HAP-1 (cell line): ENCODE measurements at regions not wholly inside any gene's neighbourhood (a gene's known extent, or its start where the extent isn't known, plus 50 kb on each side); places are given as distances from the start of the nearest gene placed in this dataset.

Experiments
- DNase-seq, 2 experiments: peaks; one replicate each; pipeline ENCODE4 v3.0.0-alpha.2; 2016 to 2020; ENCODE audit warnings: low spot score in 2 of 2
- H3K27me3 ChIP-seq: fragments of 250-450 bp; sonication (Bioruptor Pico); 2 replicates; pipeline ENCODE4 v1.5.1; 2020; ENCODE audit warnings: low read depth, mild to moderate bottlenecking, moderate library complexity
- H3K36me3 ChIP-seq: fragments of 250-450 bp; sonication (Bioruptor Pico); replicated peaks from 2 replicates; pipeline ENCODE4 v1.5.1; 2020; ENCODE audit warnings: mild to moderate bottlenecking
- H3K4me1 ChIP-seq: fragments of 250-450 bp; sonication (Bioruptor Pico); 2 replicates; pipeline ENCODE4 v1.5.1; 2020; ENCODE audit warnings: mild to moderate bottlenecking
- H3K4me3 ChIP-seq: fragments of 250-450 bp; sonication (Bioruptor Pico); 2 replicates; pipeline ENCODE4 v1.5.1; 2020; ENCODE audit warnings: mild to moderate bottlenecking, moderate library complexity
- H3K9me3 ChIP-seq: fragments of 250-450 bp; sonication (Bioruptor Pico); 2 replicates; pipeline ENCODE4 v1.5.1; 2020; ENCODE audit warnings: mild to moderate bottlenecking, moderate library complexity
- in situ Hi-C: fragments of 300-500 bp; cut with MboI; formaldehyde crosslinking; loops from 3 replicates; pipeline ENCODE4 v1.14.3; 2020; ENCODE audit warnings: low sequenced_read_pairs, inconsistent platforms, mixed read lengths

- peak in 1 of 2 experiments; percentile 4 for DNase-seq
- in situ Hi-C loops, result no loop called here
- H3K4me3 ChIP-seq, result no peak overlapping the region
- H3K4me1 ChIP-seq, result peaks cover 3% of the 10 kb centered on the region; the same call in 1 of the 2 replicates
- H3K27me3 ChIP-seq, result peaks cover 17% of the 10 kb centered on the region
- H3K9me3 ChIP-seq, result no peaks in the 10 kb centered on the region
- no peaks in the 10 kb centered on the region for H3K36me3 ChIP-seq
These were observed 305.4 kb upstream of the ROPN1 start for GRCh38 chr3:124297062-124297980.

DNA sequence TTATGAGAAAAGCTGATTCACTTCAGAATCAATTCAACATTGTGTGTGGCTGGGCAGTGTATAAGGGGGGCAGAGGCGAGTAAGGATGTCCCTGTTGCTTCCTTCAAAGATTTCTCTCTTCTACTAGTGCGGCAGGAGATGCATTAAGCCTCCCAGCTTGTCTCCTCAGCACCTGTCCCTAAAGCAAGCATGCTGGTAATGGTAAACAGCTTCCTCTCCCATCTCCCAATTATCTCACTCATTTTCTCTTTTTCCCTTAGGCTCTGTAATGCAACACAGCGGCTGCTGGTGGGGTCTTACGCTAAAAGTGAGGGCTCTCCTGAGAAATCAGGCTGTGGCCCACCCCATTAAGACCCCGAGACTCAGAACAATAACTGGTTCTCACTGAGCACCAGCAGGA is 306.4 kb upstream of the ROPN1 start:
- H3K4me3 ChIP-seq, result no peak overlapping the region
- H3K9me3 ChIP-seq, result no peaks in the 10 kb centered on the region
- no peak for DNase-seq
- H3K4me1 ChIP-seq, result peaks cover 3% of the 10 kb centered on the region; the same call in 1 of the 2 replicates
- no peaks in the 10 kb centered on the region for H3K36me3 ChIP-seq
- in situ Hi-C loops, result no loop called here
- H3K27me3 ChIP-seq, result peaks cover 17% of the 10 kb centered on the region

- in situ Hi-C loops, result no loop called here
- H3K36me3 ChIP-seq, result no peaks in the 10 kb centered on the region
- peaks cover 17% of the 10 kb centered on the region for H3K27me3 ChIP-seq
- peaks cover 3% of the 10 kb centered on the region; the same call in 1 of the 2 replicates for H3K4me1 ChIP-seq
- no peaks in the 10 kb centered on the region for H3K9me3 ChIP-seq
- H3K4me3 ChIP-seq, result no peak overlapping the region
- no peak for DNase-seq
These were observed 307.0 kb upstream of the ROPN1 start for GRCh38 chr3:124298951-124299350.

DNA sequence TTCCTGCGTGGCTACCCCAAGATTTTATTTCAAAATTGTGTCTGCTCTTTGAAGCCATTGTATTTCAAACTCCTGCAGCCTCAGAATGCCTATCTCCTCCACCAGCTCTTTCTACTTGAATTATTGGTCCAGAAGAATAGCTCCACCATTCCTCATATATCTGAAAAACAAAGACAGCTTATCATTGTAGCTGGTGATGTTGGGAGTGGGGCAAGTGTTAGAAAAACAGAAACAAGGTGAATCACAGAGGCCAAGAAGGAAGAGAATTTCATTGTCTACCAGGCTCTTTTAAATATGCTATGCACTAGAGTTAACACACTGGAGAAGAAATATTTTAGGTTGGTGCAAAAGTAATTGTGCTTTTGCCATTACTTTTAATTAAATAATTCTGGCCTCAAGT is 307.9 kb upstream of the ROPN1 start:
- H3K27me3 ChIP-seq, result peaks cover 17% of the 10 kb centered on the region
- H3K4me1 ChIP-seq, result peaks cover 3% of the 10 kb centered on the region; the same call in 1 of the 2 replicates
- no peaks in the 10 kb centered on the region for H3K9me3 ChIP-seq
- in situ Hi-C loops, result no loop called here
- H3K4me3 ChIP-seq, result no peak overlapping the region
- no peaks in the 10 kb centered on the region for H3K36me3 ChIP-seq
- DNase-seq, result no peak

GRCh38 chr3:124300416-124300815 is 308.5 kb upstream of the ROPN1 start:
- peaks cover 3% of the 10 kb centered on the region; the same call in 1 of the 2 replicates for H3K4me1 ChIP-seq
- in situ Hi-C loops, result no loop called here

DNA sequence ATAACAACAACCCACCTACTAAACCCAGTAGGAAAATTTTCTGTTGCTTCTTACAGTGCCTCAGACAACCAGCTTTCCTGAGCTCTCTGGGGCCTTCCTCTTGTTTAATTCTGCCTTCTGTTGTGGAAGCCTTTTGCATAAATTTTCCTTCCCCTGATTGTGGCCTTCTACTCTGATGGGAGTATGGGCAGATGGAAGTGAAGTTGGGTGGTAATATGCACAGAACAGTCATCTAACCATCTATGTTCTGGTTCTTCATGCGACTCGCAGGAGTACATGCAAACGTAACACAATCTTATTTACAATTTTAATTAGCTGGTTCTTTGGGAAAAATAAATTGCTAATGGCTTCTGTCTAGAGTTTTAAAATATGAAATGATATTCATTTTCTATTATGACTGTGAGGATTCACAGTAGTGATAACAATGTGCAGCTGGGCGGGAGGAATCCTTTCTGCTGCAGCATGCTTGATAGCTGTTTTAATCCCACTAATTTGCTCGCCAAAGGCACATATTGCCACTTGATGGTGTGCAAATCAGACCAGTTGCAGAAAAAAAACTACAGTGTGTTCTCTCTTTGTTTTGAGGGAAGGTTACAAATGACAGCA is 311.5 kb upstream of the ROPN1 start:
- no peak for DNase-seq
- Histone ChIP-seq H3K9me3 (no peaks in the 10 kb centered on the region), H3K4me1 (no peaks in the 10 kb centered on the region), H3K4me3 (no peak overlapping the region), H3K36me3 (no peaks in the 10 kb centered on the region), H3K27me3 (peaks cover 14% of the 10 kb centered on the region; the same call in 1 of the 2 replicates)
- in situ Hi-C loops, result no loop called here

More at GRCh38 chr3:124300416-124300815, 308.5 kb upstream of the ROPN1 start:
- no peaks in the 10 kb centered on the region for H3K36me3 ChIP-seq
- DNase-seq, result no peak
- H3K4me3 ChIP-seq, result no peak overlapping the region
- H3K27me3 ChIP-seq, result peaks cover 17% of the 10 kb centered on the region
- H3K9me3 ChIP-seq, result no peaks in the 10 kb centered on the region

- Histone ChIP-seq H3K9me3 (no peaks in the 10 kb centered on the region), H3K4me3 (no peak overlapping the region), H3K36me3 (no peaks in the 10 kb centered on the region), H3K4me1 (no peaks in the 10 kb centered on the region), H3K27me3 (no peaks in the 10 kb centered on the region)
- in situ Hi-C loops, result no loop called here
- DNase-seq, result no peak
These were observed 314.7 kb upstream of the ROPN1 start for GRCh38 chr3:124306665-124307064.

- Histone ChIP-seq H3K27me3 (no peaks in the 10 kb centered on the region), H3K4me1 (no peaks in the 10 kb centered on the region), H3K9me3 (no peaks in the 10 kb centered on the region), H3K36me3 (no peaks in the 10 kb centered on the region), H3K4me3 (no peak overlapping the region)
- in situ Hi-C loops, result no loop called here
- no peak for DNase-seq
These were observed 321.7 kb upstream of the ROPN1 start for GRCh38 chr3:124313621-124314020.

DNA sequence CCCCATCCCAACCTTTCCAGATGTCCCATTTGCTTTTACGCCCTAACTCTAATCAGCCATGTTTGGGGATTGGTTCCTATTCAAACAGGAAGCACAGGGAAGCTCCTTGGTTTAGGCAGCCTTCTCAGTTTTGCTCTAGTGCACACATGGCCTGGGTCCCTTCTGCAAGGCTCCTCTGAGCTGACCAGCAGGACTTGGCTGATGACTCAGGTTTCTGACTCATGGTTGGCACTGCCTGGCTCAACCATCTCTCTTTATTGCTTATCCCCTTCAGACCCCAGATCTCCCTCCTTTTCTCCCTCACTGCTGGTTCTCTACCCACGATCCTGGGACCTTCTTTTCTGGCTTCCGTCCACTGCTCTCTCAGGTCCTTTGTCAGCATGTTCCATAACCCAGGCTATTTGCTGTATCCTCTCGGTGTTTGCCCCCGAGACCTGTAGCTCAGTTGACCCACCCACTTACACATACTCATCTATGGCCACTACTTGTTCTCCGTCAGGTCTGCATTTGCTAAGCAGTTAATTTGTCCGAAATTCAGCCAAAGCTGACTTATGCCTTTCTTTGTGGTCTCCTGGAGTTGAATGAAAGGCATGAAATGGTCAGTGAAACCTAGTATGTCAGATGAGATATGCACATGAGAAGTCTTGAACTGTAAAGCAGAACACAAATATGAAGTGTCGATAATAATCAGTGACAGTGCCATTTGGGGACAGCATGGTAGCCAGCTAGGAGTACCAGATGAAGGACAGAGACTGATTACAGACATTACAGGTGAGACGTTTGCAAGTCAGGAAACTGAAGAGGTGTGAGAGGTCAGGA is 323.5 kb upstream of the ROPN1 start:
- in situ Hi-C loops, result no loop called here
- no peak for DNase-seq

DNA sequence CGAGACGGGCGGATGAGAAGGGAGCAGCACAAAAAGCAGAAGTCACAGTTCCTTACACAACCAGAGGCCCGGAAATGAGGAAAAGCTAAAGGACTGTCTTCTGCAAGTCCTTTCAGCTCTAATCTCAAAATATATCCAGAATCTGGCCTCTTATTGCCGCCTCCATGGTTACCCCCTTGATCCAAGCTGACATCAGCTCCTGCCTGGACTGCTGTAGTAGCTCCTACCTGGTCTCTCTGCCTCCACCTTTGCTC is 324.0 kb upstream of the ROPN1 start:
- DNase-seq, result no peak
- H3K9me3 ChIP-seq, result no peaks in the 10 kb centered on the region
- no peak overlapping the region for H3K4me3 ChIP-seq
- H3K36me3 ChIP-seq, result no peaks in the 10 kb centered on the region
- no peaks in the 10 kb centered on the region for H3K27me3 ChIP-seq
- in situ Hi-C loops, result no loop called here
- H3K4me1 ChIP-seq, result no peaks in the 10 kb centered on the region

More for the DNA sequence above, 323.5 kb upstream of the ROPN1 start:
- Histone ChIP-seq H3K9me3 (no peaks in the 10 kb centered on the region), H3K4me1 (no peaks in the 10 kb centered on the region), H3K4me3 (no peak overlapping the region), H3K36me3 (no peaks in the 10 kb centered on the region), H3K27me3 (no peaks in the 10 kb centered on the region)

- DNase-seq, result no peak
- Histone ChIP-seq H3K4me3 (no peak overlapping the region), H3K4me1 (no peaks in the 10 kb centered on the region), H3K27me3 (no peaks in the 10 kb centered on the region), H3K36me3 (no peaks in the 10 kb centered on the region), H3K9me3 (no peaks in the 10 kb centered on the region)
- in situ Hi-C loops, result no loop called here
These were observed 326.1 kb upstream of the ROPN1 start for GRCh38 chr3:124318014-124318413.

GRCh38 chr3:124318656-124319055 is 326.7 kb upstream of the ROPN1 start:
- Histone ChIP-seq H3K9me3 (no peaks in the 10 kb centered on the region), H3K27me3 (no peaks in the 10 kb centered on the region), H3K4me1 (no peaks in the 10 kb centered on the region), H3K4me3 (no peak overlapping the region), H3K36me3 (no peaks in the 10 kb centered on the region)
- DNase-seq, result no peak
- in situ Hi-C loops, result no loop called here

GRCh38 chr3:124320976-124321375 is 329.1 kb upstream of the ROPN1 start:
- Histone ChIP-seq H3K4me3 (no peak overlapping the region), H3K36me3 (no peaks in the 10 kb centered on the region), H3K27me3 (peaks cover 11% of the 10 kb centered on the region; the same call in 1 of the 2 replicates), H3K4me1 (no peaks in the 10 kb centered on the region), H3K9me3 (no peaks in the 10 kb centered on the region)
- no peak for DNase-seq
- in situ Hi-C loops, result no loop called here
